Upper lobe of left lung (tissue), 4 donors: ENCODE measurements at regions not wholly inside any gene's neighbourhood (a gene's known extent, or its start where the extent isn't known, plus 50 kb on each side); places are given as distances from the start of the nearest gene placed in this dataset.

ENCODE experiments used
- POLR2A ChIP-seq, 4 donors: fragments of 450-650 bp; IDR thresholded peaks; one replicate each; pipeline ENCODE4 v1.5.1; 2016 to 2017; ENCODE audit warnings: antibody characterized with exemption in 4 of 4, mild to moderate bottlenecking in 2 of 4
- TF ChIP-seq, protein P1 (sequence below), 6 experiments: fragments of 450-650 bp in 4 of 6; fragments of 200-600 bp in 2 of 6; sonication (generic) in 2 of 6; IDR thresholded peaks; one replicate each; pipeline ENCODE4 v1.5.1; 2016 to 2019; ENCODE audit warnings: antibody characterized with exemption in 6 of 6

DNA sequence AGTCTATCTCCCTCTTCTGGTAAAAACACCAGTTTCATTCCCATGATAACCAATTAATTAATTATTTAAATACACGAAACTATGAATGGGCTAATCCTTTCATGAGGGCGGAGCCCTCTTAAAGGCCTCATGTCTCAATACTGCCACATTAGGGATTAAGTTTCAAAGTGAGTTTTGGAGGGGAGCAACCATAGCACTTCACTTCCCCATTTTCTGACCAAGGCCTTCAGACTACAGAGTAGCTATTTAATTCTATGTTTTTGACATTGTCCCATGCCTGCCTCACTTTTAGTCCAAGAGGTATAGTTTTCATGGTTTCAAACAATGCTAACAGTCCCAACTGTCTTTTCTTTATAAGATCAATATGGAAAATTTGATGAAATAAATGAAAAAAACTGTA lies 618.6 kb downstream of the ZWINT start:
- TF ChIP-seq, protein P1, sequence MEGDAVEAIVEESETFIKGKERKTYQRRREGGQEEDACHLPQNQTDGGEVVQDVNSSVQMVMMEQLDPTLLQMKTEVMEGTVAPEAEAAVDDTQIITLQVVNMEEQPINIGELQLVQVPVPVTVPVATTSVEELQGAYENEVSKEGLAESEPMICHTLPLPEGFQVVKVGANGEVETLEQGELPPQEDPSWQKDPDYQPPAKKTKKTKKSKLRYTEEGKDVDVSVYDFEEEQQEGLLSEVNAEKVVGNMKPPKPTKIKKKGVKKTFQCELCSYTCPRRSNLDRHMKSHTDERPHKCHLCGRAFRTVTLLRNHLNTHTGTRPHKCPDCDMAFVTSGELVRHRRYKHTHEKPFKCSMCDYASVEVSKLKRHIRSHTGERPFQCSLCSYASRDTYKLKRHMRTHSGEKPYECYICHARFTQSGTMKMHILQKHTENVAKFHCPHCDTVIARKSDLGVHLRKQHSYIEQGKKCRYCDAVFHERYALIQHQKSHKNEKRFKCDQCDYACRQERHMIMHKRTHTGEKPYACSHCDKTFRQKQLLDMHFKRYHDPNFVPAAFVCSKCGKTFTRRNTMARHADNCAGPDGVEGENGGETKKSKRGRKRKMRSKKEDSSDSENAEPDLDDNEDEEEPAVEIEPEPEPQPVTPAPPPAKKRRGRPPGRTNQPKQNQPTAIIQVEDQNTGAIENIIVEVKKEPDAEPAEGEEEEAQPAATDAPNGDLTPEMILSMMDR (IDR thresholded peaks at IDR 0.05): no peak
- no peak for TF ChIP-seq POLR2A (IDR thresholded peaks at IDR 0.05)
